GM12873 (cell line): ENCODE measurements at regions not wholly inside any gene's neighbourhood (a gene's known extent, or its start where the extent isn't known, plus 50 kb on each side); places are given as distances from the start of the nearest gene placed in this dataset.

Experiments used
- CTCF ChIP-seq: IDR thresholded peaks from 2 replicates; pipeline ENCODE4 v1.5.1; 2012; ENCODE audit warnings: low read depth, mild to moderate bottlenecking, moderate library complexity, low read length, control low read depth; ENCODE audit not compliant: insufficient read depth; ENCODE audit errors: missing control alignments

GRCh38 chr4:18859468-18859867, 837.9 kb upstream of the LCORL start:
- no peak for TF ChIP-seq CTCF

GRCh38 chr4:18858229-18858922, 836.8 kb upstream of the LCORL start:
- no peak for TF ChIP-seq CTCF

- TF ChIP-seq CTCF: no peak
Measured at GRCh38 chr4:18850867-18851266, 829.3 kb upstream of the LCORL start.

GRCh38 chr4:18847249-18847890, 825.8 kb upstream of the LCORL start:
- no peak for TF ChIP-seq CTCF

DNA sequence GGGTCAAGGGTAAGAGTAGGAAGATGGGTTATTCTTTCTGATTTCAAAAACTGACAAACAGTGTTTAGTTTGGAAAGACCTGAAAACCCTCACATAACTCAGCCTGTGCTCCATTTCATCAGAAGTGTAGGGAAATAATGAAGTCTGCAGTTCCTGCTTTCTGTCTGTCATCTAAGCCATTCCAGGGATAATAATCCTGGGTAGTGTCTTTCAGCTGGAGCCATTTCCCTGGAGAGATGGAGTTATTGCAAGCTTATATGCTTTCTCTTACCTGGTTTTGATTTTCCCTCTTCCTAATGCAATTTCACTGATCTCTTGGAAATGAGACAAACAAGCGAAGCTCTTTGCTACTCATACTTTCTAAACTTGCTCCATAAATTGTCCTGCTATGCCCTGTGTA, 824.8 kb upstream of the LCORL start:
- no peak for TF ChIP-seq CTCF

- no peak for TF ChIP-seq CTCF
Measured at GRCh38 chr4:18844726-18845125, 823.2 kb upstream of the LCORL start.

DNA sequence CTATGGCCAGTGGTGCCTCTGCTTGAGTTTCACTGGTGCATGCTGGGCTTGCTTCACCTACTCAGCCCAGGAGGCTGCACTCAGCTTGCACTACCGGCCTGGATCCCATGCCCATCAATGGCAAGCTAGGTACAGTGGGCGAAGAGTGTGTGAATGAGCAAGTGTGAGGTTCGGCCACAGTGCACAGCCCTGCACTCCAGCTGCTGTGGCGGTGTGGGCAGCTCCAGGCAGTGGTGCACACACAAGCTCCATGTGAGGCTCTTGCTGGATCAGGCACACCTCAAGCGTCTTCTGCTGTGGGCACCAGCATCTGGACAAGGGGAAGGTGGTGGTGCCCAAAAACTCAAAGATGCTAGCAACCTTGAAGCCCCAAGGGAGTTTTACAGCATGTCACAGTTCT, 820.9 kb upstream of the LCORL start:
- no peak for TF ChIP-seq CTCF
